B cell (primary cell): ENCODE measurements at regions not wholly inside any gene's neighbourhood (a gene's known extent, or its start where the extent isn't known, plus 50 kb on each side); places are given as distances from the start of the nearest gene placed in this dataset.

Source experiments
- CTCF ChIP-seq: fragments of 200-600 bp; IDR thresholded peaks from one replicate; pipeline ENCODE4 v1.8.0; 2022; ENCODE audit warnings: antibody characterized with exemption, mild to moderate bottlenecking
- EZH2 ChIP-seq: IDR thresholded peaks from 2 replicates; pipeline ENCODE4 v1.6.1; 2012; ENCODE audit warnings: borderline replicate concordance, low read depth, mild to moderate bottlenecking, moderate library complexity, low read length; ENCODE audit not compliant: insufficient read depth, poor library complexity, severe bottlenecking

DNA sequence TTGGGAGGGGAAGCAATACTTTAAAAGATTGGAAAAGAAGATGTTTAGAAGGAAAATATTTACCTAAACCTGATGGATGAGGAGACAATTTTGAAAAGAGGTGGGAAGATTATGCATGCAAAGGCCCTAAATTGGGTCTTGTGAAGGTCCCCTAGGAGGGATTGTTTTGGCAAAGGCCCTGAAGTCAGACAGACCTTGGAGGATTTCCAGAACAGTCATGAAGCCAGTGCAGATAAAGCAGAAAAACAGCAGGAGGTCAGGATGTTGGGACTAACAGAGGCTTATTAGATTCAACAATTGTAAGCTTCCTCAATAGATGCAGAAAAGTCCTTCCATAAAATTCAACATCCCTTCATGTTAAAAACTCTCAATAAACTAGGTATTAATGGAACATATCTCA is 361.0 kb upstream of the CDH6 start:
- TF ChIP-seq CTCF (no peak), EZH2 (no peak)
